Body of pancreas (tissue), 4 donors: ENCODE measurements at regions not wholly inside any gene's neighbourhood (a gene's known extent, or its start where the extent isn't known, plus 50 kb on each side); places are given as distances from the start of the nearest gene placed in this dataset.

Source experiments
- ATAC-seq: fragments of 150-250 bp; one replicate; pipeline ENCODE4 v1.9.1; 2016
- DNase-seq, 4 donors: peaks; one replicate each; pipeline ENCODE4 v3.0.0-alpha.2; 2019
- H3K27ac ChIP-seq, 4 donors: fragments of 200-600 bp; sonication (generic); 1 replicate in 3 of 4; 2 replicates in 1 of 4; pipeline versions ENCODE4 v1.5.1 to v1.6.1; 2016 to 2019; ENCODE audit warnings: mild to moderate bottlenecking in 1 of 4, mixed read lengths in 1 of 4, moderate library complexity in 1 of 4
- H3K27me3 ChIP-seq, 2 donors: fragments of 200-600 bp; sonication (generic); one replicate each; pipeline ENCODE4 v1.6.0; 2016; ENCODE audit warnings: mild to moderate bottlenecking in 1 of 2
- H3K36me3 ChIP-seq, 2 donors: fragments of 200-600 bp; sonication (generic); replicated peaks in 1 of 2; 2 replicates each; pipeline ENCODE4 v1.5.1; 2016; ENCODE audit warnings: low read depth in 2 of 2; ENCODE audit not compliant: insufficient read depth in 1 of 2
- H3K4me1 ChIP-seq: fragments of 200-600 bp; sonication (generic); one replicate; pipeline ENCODE4 v1.6.0; 2016
- H3K4me3 ChIP-seq, 2 donors: fragments of 200-600 bp; sonication (generic); 1 replicate in 1 of 2; 2 replicates in 1 of 2; pipeline ENCODE4 v1.5.1; 2016 to 2019
- H3K9me3 ChIP-seq, 3 donors: fragments of 200-600 bp; sonication (generic); 1 replicate in 2 of 3; 2 replicates in 1 of 3; pipeline ENCODE4 v1.5.1; 2016
- CTCF ChIP-seq, 7 experiments: fragments of 450-650 bp in 4 of 7; fragments of 200-600 bp in 3 of 7; sonication (generic) in 3 of 7; IDR thresholded peaks; one replicate each; pipeline ENCODE4 v1.5.1; 2016 to 2019; ENCODE audit warnings: antibody characterized with exemption in 7 of 7
- POLR2A ChIP-seq, 3 donors: fragments of 450-650 bp; IDR thresholded peaks; one replicate each; pipeline ENCODE4 v1.6.1; 2016; ENCODE audit warnings: antibody characterized with exemption in 3 of 3, mild to moderate bottlenecking in 2 of 3
- WGBS, 2 donors: methylation state at CpG; one replicate each; pipeline ENCODE4 v1.1.5; 2017; 5-methylcytosine and 5-hydroxymethylcytosine counted together
- intact Hi-C: fragments of 100-400 bp; cut with DNase I; formaldehyde crosslinking; loops from one replicate; pipeline ENCODE4 v1.15.1; 2023

GRCh38 chr5:14009575-14009974 lies 65.1 kb upstream of the DNAH5 start:
- Histone ChIP-seq H3K36me3 (no peaks in the 10 kb centered on the region), H3K9me3 (no peaks in the 10 kb centered on the region), H3K4me3 (no peak overlapping the region), H3K4me1 (peaks cover 27% of the 10 kb centered on the region), H3K27ac (peak overlapping the region; percentile 33 to 79 (median 60)), H3K27me3 (no peaks in the 10 kb centered on the region)
- TF ChIP-seq CTCF (IDR thresholded peaks at IDR 0.05) (no peak), POLR2A (IDR thresholded peaks at IDR 0.05) (no peak)
- WGBS, 2 donors = 62 to 74% methylated on average over 2 of the region's 2 CpGs
- intact Hi-C loops = loop anchor here (10.0 kb wide), 1 partner anchor 265 kb away; no protein-coding TSS in a partner anchor
- DNase-seq (no peak), ATAC-seq (no peak)

GRCh38 chr5:14008819-14009311 lies 64.4 kb upstream of the DNAH5 start:
- TF ChIP-seq CTCF (IDR thresholded peaks at IDR 0.05) (no peak), POLR2A (IDR thresholded peaks at IDR 0.05) (peak in 1 of 3 donors; percentile 10)
- H3K27me3 ChIP-seq = no peaks in the 10 kb centered on the region
- intact Hi-C loops = loop anchor here (10.0 kb wide), 1 partner anchor 266 kb away; no protein-coding TSS in a partner anchor
- DNase-seq (peak; percentile 47 to 67 (median 54)), ATAC-seq (peak; percentile 67)
- no peaks in the 10 kb centered on the region for H3K9me3 ChIP-seq
- H3K36me3 ChIP-seq = no peaks in the 10 kb centered on the region
- WGBS, 2 donors = 23 to 25% methylated on average over 8 of the region's 8 CpGs
- H3K27ac ChIP-seq = peak overlapping the region; percentile 33 to 79 (median 60)
- H3K4me1 ChIP-seq = peaks cover 27% of the 10 kb centered on the region
- no peak overlapping the region for H3K4me3 ChIP-seq

DNA sequence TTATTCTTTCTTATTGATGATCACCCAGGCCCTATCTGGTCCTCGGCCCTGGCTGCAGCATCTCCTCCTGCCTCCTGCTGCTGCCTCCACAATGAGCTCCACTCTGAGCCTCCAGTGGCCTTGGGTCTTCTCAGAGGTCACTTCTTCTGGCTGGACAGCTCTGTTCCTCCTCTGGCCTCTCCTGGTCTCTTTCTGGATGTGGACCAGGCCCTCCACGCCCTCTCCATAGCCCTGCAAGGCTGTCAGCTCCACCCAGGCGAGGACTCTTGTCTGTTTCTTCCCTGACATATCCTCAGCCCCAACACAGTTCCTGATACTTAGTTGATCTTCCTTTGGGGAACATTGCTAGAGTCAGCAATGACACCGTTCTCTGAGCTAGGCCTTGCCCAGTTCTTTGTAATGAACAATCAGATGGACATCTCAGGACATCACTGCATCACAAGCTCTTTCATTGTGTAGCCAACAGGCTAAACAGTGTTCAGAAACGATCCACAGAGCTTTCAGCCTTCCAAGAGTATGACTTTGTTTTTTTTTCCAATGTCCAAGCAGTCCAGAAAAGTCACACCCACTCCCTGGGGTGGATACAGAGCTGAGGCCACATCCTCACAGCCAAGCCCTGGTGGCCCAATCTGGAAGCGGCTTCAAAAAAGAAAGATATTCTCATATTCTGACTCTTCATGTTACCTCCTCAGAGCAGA lies 62.5 kb upstream of the DNAH5 start:
- no peaks in the 10 kb centered on the region for H3K9me3 ChIP-seq
- ATAC-seq = no peak
- TF ChIP-seq POLR2A (IDR thresholded peaks at IDR 0.05) (no peak), CTCF (IDR thresholded peaks at IDR 0.05) (no peak)
- H3K27me3 ChIP-seq = no peaks in the 10 kb centered on the region
- 75 to 77% methylated on average over 6 of the region's 6 CpGs for WGBS, 2 donors
- no peak overlapping the region for H3K4me3 ChIP-seq
- no peaks in the 10 kb centered on the region for H3K36me3 ChIP-seq
- peaks cover 24% of the 10 kb centered on the region for H3K4me1 ChIP-seq
- intact Hi-C loops = loop anchor here (10.0 kb wide), 1 partner anchor 268 kb away; no protein-coding TSS in a partner anchor
- no peak overlapping the region for H3K27ac ChIP-seq
- no peak for DNase-seq

- H3K27ac ChIP-seq = no peak overlapping the region
- WGBS, 2 donors = 66 to 78% methylated on average over 6 of the region's 6 CpGs
- no peak for DNase-seq
Observed at GRCh38 chr5:14004598-14005394, 60.3 kb upstream of the DNAH5 start.

More at GRCh38 chr5:14004598-14005394, 60.3 kb upstream of the DNAH5 start:
- Histone ChIP-seq H3K36me3 (no peaks in the 10 kb centered on the region), H3K4me3 (no peak overlapping the region), H3K9me3 (no peaks in the 10 kb centered on the region), H3K27me3 (no peaks in the 10 kb centered on the region), H3K4me1 (peaks cover 15% of the 10 kb centered on the region)
- no peak for ATAC-seq
- TF ChIP-seq POLR2A (IDR thresholded peaks at IDR 0.05) (no peak), CTCF (IDR thresholded peaks at IDR 0.05) (no peak)
- intact Hi-C loops = loop anchor here (10.0 kb wide), 1 partner anchor 270 kb away; no protein-coding TSS in a partner anchor
